GM12878 (cell line): ENCODE measurements at regions not wholly inside any gene's neighbourhood (a gene's known extent, or its start where the extent isn't known, plus 50 kb on each side); places are given as distances from the start of the nearest gene placed in this dataset.

Experiments used
- ATAC-seq: fragments of 200-7000 bp; cut with Tn5 transposase; 3 replicates; pipeline ENCODE4 v1.9.1; 2020; ENCODE audit warnings: mild to moderate bottlenecking, moderate library complexity
- BruUV-seq: library from RNA; stranded (reverse); fragments of 400-500 nt; replicated peaks from 2 replicates; lab custom pipeline; 2021; lab: Mats Ljungman, UMichigan
- CTCF ChIA-PET: fragments of 300-600 bp; sonication (Branson Sonifier 250); formaldehyde crosslinking; extraction: SDS; loops from one replicate; lab custom pipeline; 2021; ENCODE audit warnings: inconsistent platforms; lab: Yijun Ruan, JAX
- POLR2A ChIA-PET: fragments of 350-600 bp; formaldehyde crosslinking; extraction: SDS; loops from one replicate; lab custom pipeline; 2021; ENCODE audit warnings: inconsistent platforms; lab: Charles Lee
- RAD21 ChIA-PET: fragments of 300-600 bp; sonication (Branson Sonifier 250); formaldehyde crosslinking; loops from one replicate; lab custom pipeline; 2023; ENCODE audit warnings: antibody characterized with exemption; ENCODE audit not compliant: unreplicated experiment; lab: Charles Lee
- SMC1A ChIA-PET: fragments of 300-600 bp; sonication (Branson Sonifier 250); formaldehyde crosslinking; loops from one replicate; lab custom pipeline; 2023; ENCODE audit not compliant: unreplicated experiment, uncharacterized antibody; lab: Charles Lee
- DNase-seq: peaks from one replicate; pipeline ENCODE4 v3.0.0-alpha.2; 2011; ENCODE audit warnings: low read depth, low spot score
- FAIRE-seq: peaks from 3 replicates; lab custom pipeline; 2011; peaks lifted over from hg19 to GRCh38; lab: Jason Lieb, UNC
- H2AFZ ChIP-seq: 2 replicates; pipeline ENCODE4 v1.6.0; 2011; ENCODE audit warnings: low read depth, low read length, control low read depth; ENCODE audit not compliant: control insufficient read depth
- H3K27ac ChIP-seq: 2 replicates; pipeline ENCODE4 v1.5.1; 2011; ENCODE audit warnings: control low read depth; ENCODE audit not compliant: control insufficient read depth, insufficient read depth
- H3K27me3 ChIP-seq, 2 experiments: replicated peaks in 1 of 2; 2 replicates each; pipeline versions ENCODE4 v1.6.0 to v1.6.1; 2011; ENCODE audit warnings: low read length in 1 of 2; ENCODE audit not compliant: control insufficient read depth in 2 of 2, insufficient read depth in 2 of 2
- H3K36me3 ChIP-seq, 2 experiments: 2 replicates each; pipeline ENCODE4 v1.5.1; 2011; ENCODE audit warnings: low read length in 1 of 2; ENCODE audit not compliant: control insufficient read depth in 2 of 2, insufficient read depth in 2 of 2
- H3K4me1 ChIP-seq: 2 replicates; pipeline ENCODE4 v1.6.1; 2011; ENCODE audit warnings: mild to moderate bottlenecking, low read length, moderate library complexity, mixed read lengths; ENCODE audit not compliant: control insufficient read depth, insufficient read depth
- H3K4me2 ChIP-seq: 2 replicates; pipeline ENCODE4 v1.6.0; 2011; ENCODE audit warnings: control low read depth; ENCODE audit not compliant: control insufficient read depth, insufficient read depth
- H3K4me3 ChIP-seq: fragments of 200-600 bp; sonication (generic); 2 replicates; pipeline ENCODE4 v1.5.1; 2016
- H3K79me2 ChIP-seq: 2 replicates; pipeline ENCODE4 v1.6.0; 2011; ENCODE audit warnings: low read length; ENCODE audit not compliant: control insufficient read depth, insufficient read depth
- H3K9ac ChIP-seq: 2 replicates; pipeline ENCODE4 v1.8.0; 2011; ENCODE audit warnings: low read length, control low read depth, mixed read lengths; ENCODE audit not compliant: control insufficient read depth, insufficient read depth
- H3K9me3 ChIP-seq: replicated peaks from 3 replicates; pipeline ENCODE4 v1.5.1; 2011; ENCODE audit warnings: mild to moderate bottlenecking, low read length; ENCODE audit not compliant: control insufficient read depth, insufficient read depth
- H4K20me1 ChIP-seq: 2 replicates; pipeline ENCODE4 v1.6.0; 2011; ENCODE audit not compliant: control insufficient read depth, insufficient read depth
- E2F8 ChIP-seq: fragments of 450-650 bp; IDR thresholded peaks from 2 replicates; pipeline ENCODE4 v1.6.1; 2018; ENCODE audit warnings: mild to moderate bottlenecking, low read depth, moderate library complexity; ENCODE audit not compliant: partially characterized antibody
- EGR1 ChIP-seq, 2 experiments: IDR thresholded peaks; 1 replicate in 1 of 2; 2 replicates in 1 of 2; pipeline ENCODE4 v1.6.1; 2011 to 2012; ENCODE audit warnings: low read depth in 2 of 2, low read length in 2 of 2, borderline replicate concordance in 1 of 2, mild to moderate bottlenecking in 1 of 2, moderate library complexity in 1 of 2
- HDAC6 ChIP-seq: fragments of 200-600 bp; sonication (generic); IDR thresholded peaks from one replicate; pipeline ENCODE4 v1.8.0; 2017; ENCODE audit warnings: antibody characterized with exemption; ENCODE audit not compliant: unreplicated experiment
- MYB ChIP-seq: fragments of 150-350 bp; IDR thresholded peaks from 2 replicates; pipeline ENCODE4 v1.6.1; 2014; ENCODE audit warnings: mild to moderate bottlenecking, low read depth, low read length, borderline replicate concordance
- NBN ChIP-seq: fragments of 450-650 bp; IDR thresholded peaks from 2 replicates; pipeline ENCODE4 v1.6.1; 2016
- YY1 ChIP-seq: IDR thresholded peaks from 2 replicates; pipeline ENCODE4 v1.6.1; 2011; ENCODE audit warnings: low read depth, mild to moderate bottlenecking, low read length
- ZBTB11 ChIP-seq: fragments of 450-650 bp; formaldehyde crosslinking; IDR thresholded peaks from 2 replicates; pipeline ENCODE4 v1.5.0; 2022; ENCODE audit warnings: mild to moderate bottlenecking, missing genetic modification characterization
- WGBS: methylation state at CpG from one replicate; pipeline ENCODE4 v1.1.6; 2016; ENCODE audit warnings: low lambda C conversion rate; ENCODE audit not compliant: insufficient replicate concordance, insufficient coverage; ENCODE audit errors: missing lambda C conversion rate; 5-methylcytosine and 5-hydroxymethylcytosine counted together
- in situ Hi-C: fragments of 300-500 bp; cut with MboI; formaldehyde crosslinking; loops from 9 replicates; pipeline ENCODE4 v1.14.3; 2018; ENCODE audit warnings: mixed read lengths
- intact Hi-C: fragments of 100-400 bp; cut with micrococcal nuclease; formaldehyde crosslinking; loops from one replicate; pipeline ENCODE4 v1.14.2; 2022; ENCODE audit not compliant: unreplicated experiment
- TF ChIP-seq, protein P1 (sequence below): fragments of 450-650 bp; IDR thresholded peaks from 2 replicates; pipeline ENCODE4 v1.6.1; 2017; ENCODE audit warnings: mild to moderate bottlenecking, moderate library complexity
- TF ChIP-seq, protein P2 (sequence below): fragments of 450-650 bp; IDR thresholded peaks from 2 replicates; pipeline ENCODE4 v1.6.1; 2014; ENCODE audit warnings: mild to moderate bottlenecking

GRCh38 chr11:134844838-134845237 lies 432.8 kb upstream of the B3GAT1 start:
- Histone ChIP-seq H3K36me3 (no peaks in the 10 kb centered on the region), H3K4me3 (no peak overlapping the region), H3K27me3 (peaks cover 0 to 2% of the 10 kb centered on the region in 2 experiments; a peak in 2 of 4 replicates), H3K9ac (no peak overlapping the region), H3K27ac (no peak overlapping the region), H3K4me1 (no peaks in the 10 kb centered on the region), H3K4me2 (no peak overlapping the region), H3K9me3 (no peaks in the 10 kb centered on the region), H2AFZ (no peak overlapping the region), H3K79me2 (no peaks in the 10 kb centered on the region), H4K20me1 (no peaks in the 10 kb centered on the region)
- ChIA-PET SMC1A (no interaction called here), CTCF (no interaction called here), POLR2A (no interaction called here), RAD21 (no interaction called here)
- FAIRE-seq (no peak), DNase-seq (no peak), ATAC-seq (no peak)
- 30% methylated on average over 8 of the region's 8 CpGs for WGBS
- in situ Hi-C loops (no loop called here), intact Hi-C loops (no loop called here)
- BruUV-seq: no TSS peak
- TF ChIP-seq, protein P1, sequence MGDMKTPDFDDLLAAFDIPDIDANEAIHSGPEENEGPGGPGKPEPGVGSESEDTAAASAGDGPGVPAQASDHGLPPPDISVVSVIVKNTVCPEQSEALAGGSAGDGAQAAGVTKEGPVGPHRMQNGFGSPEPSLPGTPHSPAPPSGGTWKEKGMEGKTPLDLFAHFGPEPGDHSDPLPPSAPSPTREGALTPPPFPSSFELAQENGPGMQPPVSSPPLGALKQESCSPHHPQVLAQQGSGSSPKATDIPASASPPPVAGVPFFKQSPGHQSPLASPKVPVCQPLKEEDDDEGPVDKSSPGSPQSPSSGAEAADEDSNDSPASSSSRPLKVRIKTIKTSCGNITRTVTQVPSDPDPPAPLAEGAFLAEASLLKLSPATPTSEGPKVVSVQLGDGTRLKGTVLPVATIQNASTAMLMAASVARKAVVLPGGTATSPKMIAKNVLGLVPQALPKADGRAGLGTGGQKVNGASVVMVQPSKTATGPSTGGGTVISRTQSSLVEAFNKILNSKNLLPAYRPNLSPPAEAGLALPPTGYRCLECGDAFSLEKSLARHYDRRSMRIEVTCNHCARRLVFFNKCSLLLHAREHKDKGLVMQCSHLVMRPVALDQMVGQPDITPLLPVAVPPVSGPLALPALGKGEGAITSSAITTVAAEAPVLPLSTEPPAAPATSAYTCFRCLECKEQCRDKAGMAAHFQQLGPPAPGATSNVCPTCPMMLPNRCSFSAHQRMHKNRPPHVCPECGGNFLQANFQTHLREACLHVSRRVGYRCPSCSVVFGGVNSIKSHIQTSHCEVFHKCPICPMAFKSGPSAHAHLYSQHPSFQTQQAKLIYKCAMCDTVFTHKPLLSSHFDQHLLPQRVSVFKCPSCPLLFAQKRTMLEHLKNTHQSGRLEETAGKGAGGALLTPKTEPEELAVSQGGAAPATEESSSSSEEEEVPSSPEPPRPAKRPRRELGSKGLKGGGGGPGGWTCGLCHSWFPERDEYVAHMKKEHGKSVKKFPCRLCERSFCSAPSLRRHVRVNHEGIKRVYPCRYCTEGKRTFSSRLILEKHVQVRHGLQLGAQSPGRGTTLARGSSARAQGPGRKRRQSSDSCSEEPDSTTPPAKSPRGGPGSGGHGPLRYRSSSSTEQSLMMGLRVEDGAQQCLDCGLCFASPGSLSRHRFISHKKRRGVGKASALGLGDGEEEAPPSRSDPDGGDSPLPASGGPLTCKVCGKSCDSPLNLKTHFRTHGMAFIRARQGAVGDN: no peak
- TF ChIP-seq NBN (no peak), E2F8 (no peak), HDAC6 (no peak), EGR1 (IDR thresholded peaks at IDR 0.05; ENCODE audit: borderline replicate concordance in 1 of 2, low read depth in 2 of 2, low read length in 2 of 2) (no peak), ZBTB11 (CRISPR knock-in tag) (no peak), MYB (no peak), YY1 (no peak)
- TF ChIP-seq, protein P2, sequence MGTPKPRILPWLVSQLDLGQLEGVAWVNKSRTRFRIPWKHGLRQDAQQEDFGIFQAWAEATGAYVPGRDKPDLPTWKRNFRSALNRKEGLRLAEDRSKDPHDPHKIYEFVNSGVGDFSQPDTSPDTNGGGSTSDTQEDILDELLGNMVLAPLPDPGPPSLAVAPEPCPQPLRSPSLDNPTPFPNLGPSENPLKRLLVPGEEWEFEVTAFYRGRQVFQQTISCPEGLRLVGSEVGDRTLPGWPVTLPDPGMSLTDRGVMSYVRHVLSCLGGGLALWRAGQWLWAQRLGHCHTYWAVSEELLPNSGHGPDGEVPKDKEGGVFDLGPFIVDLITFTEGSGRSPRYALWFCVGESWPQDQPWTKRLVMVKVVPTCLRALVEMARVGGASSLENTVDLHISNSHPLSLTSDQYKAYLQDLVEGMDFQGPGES: no peak
